Tibial nerve (tissue), 4 donors: ENCODE measurements at regions not wholly inside any gene's neighbourhood (a gene's known extent, or its start where the extent isn't known, plus 50 kb on each side); places are given as distances from the start of the nearest gene placed in this dataset.

Source experiments
- CTCF ChIP-seq, 5 experiments: fragments of 200-600 bp in 3 of 5; fragments of 450-650 bp in 2 of 5; sonication (generic) in 3 of 5; IDR thresholded peaks; one replicate each; pipeline ENCODE4 v1.5.1; 2016 to 2019; ENCODE audit warnings: antibody characterized with exemption in 5 of 5, mild to moderate bottlenecking in 3 of 5, moderate library complexity in 2 of 5
- EP300 ChIP-seq, 2 donors: sonication (generic); formaldehyde crosslinking; IDR thresholded peaks; one replicate each; pipeline ENCODE4 v1.6.1; 2017; ENCODE audit warnings: antibody characterized with exemption in 2 of 2, mild to moderate bottlenecking in 1 of 2
- POLR2A ChIP-seq, 2 donors: fragments of 450-650 bp; IDR thresholded peaks; one replicate each; pipeline ENCODE4 v1.6.1; 2017; ENCODE audit warnings: antibody characterized with exemption in 2 of 2, mild to moderate bottlenecking in 2 of 2, moderate library complexity in 2 of 2

GRCh38 chr13:40053401-40053800, 397.9 kb downstream of the COG6 start:
- TF ChIP-seq EP300 (IDR thresholded peaks at IDR 0.05) (no peak), CTCF (IDR thresholded peaks at IDR 0.05) (no peak), POLR2A (IDR thresholded peaks at IDR 0.05) (no peak)
